ENCODE measurements at regions not wholly inside any gene's neighbourhood (a gene's known extent, or its start where the extent isn't known, plus 50 kb on each side); places are given as distances from the start of the nearest gene placed in this dataset.

DNA sequence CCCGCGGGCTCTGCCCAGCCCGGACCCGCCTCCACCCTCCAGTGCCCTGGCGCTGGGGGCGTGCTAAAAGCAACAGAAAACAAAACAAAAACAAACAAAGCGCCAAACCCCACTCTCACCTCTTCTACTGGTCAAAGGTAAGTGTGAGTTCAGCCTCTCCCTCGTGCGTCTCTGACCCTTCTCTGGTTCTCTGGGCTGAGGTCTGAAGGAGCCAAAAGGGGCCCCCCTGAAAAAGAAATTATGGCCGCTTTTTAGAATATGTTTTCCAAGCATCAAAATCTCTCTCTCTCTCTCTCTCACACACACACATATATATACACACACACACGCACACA, 133.5 kb upstream of the DPYD start:
- H3K27me3 ChIP-seq (replicated peaks; ENCODE audit: insufficient read depth, low read depth, low read length, poor library complexity), result peaks cover 4% of the 10 kb centered on the region
- POLR2A ChIA-PET (ENCODE audit: low non-redundant PET), result no interaction called here
- no peak for TF ChIP-seq EZH2 (IDR thresholded peaks at IDR 0.05; ENCODE audit: borderline replicate concordance, low read depth, low read length, poor library complexity, severe bottlenecking)
- no peak for TF ChIP-seq CTCF (conservative IDR thresholded peaks at IDR 0.05; ENCODE audit: low read depth, low read length)
- DNase-seq (ENCODE audit: low spot score), result no peak
- intact Hi-C loops (cut with micrococcal nuclease; ENCODE audit: unreplicated experiment), result loop anchor here (5.0 to 10.0 kb wide), 6 partner anchors 232 to 1817 kb away; no protein-coding TSS in a partner anchor
- no peak overlapping the region for H3K27ac ChIP-seq (ENCODE audit: low read depth, low read length, poor library complexity, severe bottlenecking)
- peak overlapping the region; percentile 65 for H3K4me3 ChIP-seq (ENCODE audit: low read depth, low read length, poor library complexity, severe bottlenecking)
- H3K9me3 ChIP-seq (ENCODE audit: low read depth, low read length, poor library complexity, severe bottlenecking), result no peaks in the 10 kb centered on the region
- peaks cover 35% of the 10 kb centered on the region for H3K4me1 ChIP-seq (ENCODE audit: insufficient read depth, low read length, poor library complexity, severe bottlenecking)
- CTCF ChIA-PET, result interaction anchor here (1.5 kb wide), 1 partner anchor 414 kb away, joined by 3 read pairs; no protein-coding TSS in a partner anchor
- H3K36me3 ChIP-seq (ENCODE audit: insufficient read depth, low read length, poor library complexity, severe bottlenecking), result no peaks in the 10 kb centered on the region
- BruUV-seq (replicated peaks), result no TSS peak

GRCh38 chr1:98053471-98054366, 132.9 kb upstream of the DPYD start:
- intact Hi-C loops (cut with micrococcal nuclease; ENCODE audit: unreplicated experiment), result loop anchor here (5.0 to 10.0 kb wide), 6 partner anchors 231 to 1816 kb away; no protein-coding TSS in a partner anchor
- Histone ChIP-seq H3K9me3 (ENCODE audit: low read depth, low read length, poor library complexity, severe bottlenecking) (no peaks in the 10 kb centered on the region), H3K36me3 (ENCODE audit: insufficient read depth, low read length, poor library complexity, severe bottlenecking) (no peaks in the 10 kb centered on the region), H3K4me1 (ENCODE audit: insufficient read depth, low read length, poor library complexity, severe bottlenecking) (peaks cover 40% of the 10 kb centered on the region), H3K27me3 (replicated peaks; ENCODE audit: insufficient read depth, low read depth, low read length, poor library complexity) (peaks cover 8% of the 10 kb centered on the region), H3K27ac (ENCODE audit: low read depth, low read length, poor library complexity, severe bottlenecking) (peak overlapping the region; percentile 59), H3K4me3 (ENCODE audit: low read depth, low read length, poor library complexity, severe bottlenecking) (peak overlapping the region; percentile 65)
- ChIA-PET POLR2A (ENCODE audit: low non-redundant PET) (no interaction called here), CTCF (interaction anchor here (1.0 kb wide), 1 partner anchor 415 kb away, joined by 3 read pairs; no protein-coding TSS in a partner anchor)
- BruUV-seq (replicated peaks), result no TSS peak
- DNase-seq (ENCODE audit: low spot score), result peak; percentile 88
- TF ChIP-seq CTCF (conservative IDR thresholded peaks at IDR 0.05; ENCODE audit: low read depth, low read length) (peak; percentile 76), EZH2 (IDR thresholded peaks at IDR 0.05; ENCODE audit: borderline replicate concordance, low read depth, low read length, poor library complexity, severe bottlenecking) (no peak)

- peak; percentile 89 for DNase-seq (ENCODE audit: low spot score)
- ChIA-PET POLR2A (ENCODE audit: low non-redundant PET) (no interaction called here), CTCF (no interaction called here)
- TF ChIP-seq EZH2 (IDR thresholded peaks at IDR 0.05; ENCODE audit: borderline replicate concordance, low read depth, low read length, poor library complexity, severe bottlenecking) (no peak), CTCF (conservative IDR thresholded peaks at IDR 0.05; ENCODE audit: low read depth, low read length) (peak; percentile 99)
- no peaks in the 10 kb centered on the region for H3K9me3 ChIP-seq (ENCODE audit: low read depth, low read length, poor library complexity, severe bottlenecking)
- peaks cover 47% of the 10 kb centered on the region for H3K4me1 ChIP-seq (ENCODE audit: insufficient read depth, low read length, poor library complexity, severe bottlenecking)
- H3K4me3 ChIP-seq (ENCODE audit: low read depth, low read length, poor library complexity, severe bottlenecking), result no peak overlapping the region
- no peak overlapping the region for H3K27ac ChIP-seq (ENCODE audit: low read depth, low read length, poor library complexity, severe bottlenecking)
- no TSS peak for BruUV-seq (replicated peaks)
- intact Hi-C loops (cut with micrococcal nuclease; ENCODE audit: unreplicated experiment), result loop anchor here (2.0 to 10.0 kb wide), 7 partner anchors 229 to 1814 kb away; no protein-coding TSS in a partner anchor
- H3K36me3 ChIP-seq (ENCODE audit: insufficient read depth, low read length, poor library complexity, severe bottlenecking), result no peaks in the 10 kb centered on the region
- H3K27me3 ChIP-seq (replicated peaks; ENCODE audit: insufficient read depth, low read depth, low read length, poor library complexity), result peaks cover 26% of the 10 kb centered on the region
Observed at GRCh38 chr1:98051065-98051675, 130.3 kb upstream of the DPYD start.

Measured in A673 (cell line).